ENCODE measurements at regions not wholly inside any gene's neighbourhood (a gene's known extent, or its start where the extent isn't known, plus 50 kb on each side); places are given as distances from the start of the nearest gene placed in this dataset.

DNA sequence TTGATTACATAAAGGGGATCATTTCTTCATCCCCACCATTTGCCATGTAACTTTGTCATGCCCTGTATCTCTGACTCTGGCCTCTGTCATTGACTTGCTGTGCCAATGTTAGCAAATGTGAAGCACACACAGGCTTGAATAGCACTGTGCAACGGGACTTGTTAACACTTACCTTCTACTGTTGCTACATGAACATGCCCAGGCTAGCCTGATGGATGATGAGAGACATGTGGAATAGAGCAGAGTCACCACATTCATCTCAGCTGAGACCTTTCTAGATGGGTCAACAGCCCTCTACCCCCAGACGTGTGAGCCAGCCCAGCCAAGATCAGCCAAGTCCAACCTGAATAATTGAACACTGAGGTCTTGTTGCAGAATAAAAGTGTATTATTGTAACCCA is 162.1 kb upstream of the SALL1 start:
- no peak for FAIRE-seq
- no peak for DNase-seq (ENCODE audit: insufficient read length, low spot score)
- TF ChIP-seq CTCF (IDR thresholded peaks at IDR 0.05; ENCODE audit: insufficient read depth, missing control alignments): no peak

DNA sequence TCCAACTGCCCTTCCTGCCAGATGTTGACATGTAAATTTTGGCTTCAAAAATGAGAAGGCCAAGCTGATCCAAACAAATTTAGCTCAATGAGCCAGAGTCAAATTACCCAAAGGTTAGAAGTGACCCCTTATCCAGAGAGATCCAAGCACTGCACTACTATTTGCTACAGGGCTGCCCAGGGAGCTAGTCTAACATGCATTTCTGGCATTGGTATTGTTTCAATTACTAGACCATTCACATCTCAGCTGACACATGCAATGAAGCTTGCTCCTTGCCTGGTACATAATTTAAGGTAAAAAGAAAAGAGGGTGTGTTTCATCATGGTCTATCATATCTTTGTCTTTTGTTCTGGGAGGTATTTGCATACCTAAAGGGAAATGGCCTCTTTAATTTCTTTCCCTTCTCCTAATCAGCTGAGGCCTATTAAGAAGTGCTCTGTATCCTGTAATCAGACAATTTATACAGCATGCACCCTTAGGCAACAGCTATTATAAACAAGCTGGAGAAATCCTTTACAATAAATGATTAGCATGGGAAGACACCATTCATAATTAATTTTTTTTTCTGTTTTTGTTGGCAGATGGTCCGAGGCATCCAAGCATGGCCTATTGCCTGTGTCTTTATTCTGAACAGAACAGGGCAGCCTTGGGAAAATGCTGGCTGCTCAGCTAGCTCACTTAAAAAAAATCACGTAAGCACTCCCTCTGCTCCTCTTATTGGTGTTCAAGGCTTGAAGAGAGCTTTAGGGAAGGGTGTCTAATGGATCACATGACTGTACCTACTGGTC is 161.5 kb upstream of the SALL1 start:
- DNase-seq (ENCODE audit: insufficient read length, low spot score) (no peak), FAIRE-seq (no peak)
- TF ChIP-seq CTCF (IDR thresholded peaks at IDR 0.05; ENCODE audit: insufficient read depth, missing control alignments): no peak

DNA sequence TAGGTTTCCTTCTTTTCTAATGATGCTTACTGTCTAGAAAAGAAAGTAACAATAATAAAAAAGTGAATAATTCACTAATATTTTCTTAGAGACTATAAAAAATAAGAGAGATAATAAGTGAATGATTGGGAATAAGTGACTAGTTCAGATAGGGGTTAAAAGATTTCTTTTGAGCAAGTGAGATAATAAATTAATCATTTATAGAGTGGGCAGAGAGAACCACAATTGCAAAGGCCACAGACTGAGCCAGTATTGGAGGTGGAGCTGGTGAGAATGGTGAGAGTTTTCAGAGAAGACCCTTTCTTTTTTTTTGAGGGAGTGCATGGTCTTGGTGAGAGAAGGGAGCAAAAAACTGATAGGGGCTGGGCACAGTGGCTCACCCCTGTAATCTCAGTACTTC is 159.1 kb upstream of the SALL1 start:
- FAIRE-seq (no peak), DNase-seq (ENCODE audit: insufficient read length, low spot score) (no peak)
- TF ChIP-seq CTCF (IDR thresholded peaks at IDR 0.05; ENCODE audit: insufficient read depth, missing control alignments): no peak

DNA sequence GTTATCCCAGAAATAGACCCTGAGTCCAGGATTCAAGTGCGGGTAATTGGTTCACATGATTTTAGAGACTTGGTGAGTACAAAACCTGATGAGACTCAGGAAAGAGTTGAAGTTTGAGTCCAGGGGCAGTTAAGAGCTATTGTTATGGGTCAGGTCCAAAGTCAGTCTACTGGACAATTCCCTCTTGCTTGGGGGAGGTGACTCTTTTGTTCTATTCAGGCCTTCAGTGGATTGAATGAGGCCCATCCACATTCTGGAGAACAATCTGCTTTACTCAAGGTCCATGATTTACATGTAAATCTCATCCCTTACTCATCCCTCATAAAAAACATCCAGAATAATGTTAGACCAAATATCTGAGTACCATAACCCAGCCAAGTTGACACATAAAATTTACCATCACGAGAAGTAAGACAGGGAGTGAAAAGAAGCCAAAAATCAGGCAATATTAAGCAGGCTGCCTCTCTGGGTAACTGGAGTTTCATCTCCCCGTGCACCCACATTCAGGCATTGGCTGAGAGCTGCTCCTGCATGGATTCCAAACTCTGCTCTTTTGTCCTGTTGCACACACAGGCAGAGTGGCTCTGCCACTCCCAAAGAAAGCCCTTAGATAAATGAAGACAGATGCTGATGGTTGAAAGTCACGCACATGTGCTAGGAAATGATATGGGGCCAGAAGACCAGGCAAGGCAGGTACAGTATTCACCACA is 156.0 kb upstream of the SALL1 start:
- FAIRE-seq (no peak), DNase-seq (ENCODE audit: insufficient read length, low spot score) (no peak)
- no peak for TF ChIP-seq CTCF (IDR thresholded peaks at IDR 0.05; ENCODE audit: insufficient read depth, missing control alignments)

DNA sequence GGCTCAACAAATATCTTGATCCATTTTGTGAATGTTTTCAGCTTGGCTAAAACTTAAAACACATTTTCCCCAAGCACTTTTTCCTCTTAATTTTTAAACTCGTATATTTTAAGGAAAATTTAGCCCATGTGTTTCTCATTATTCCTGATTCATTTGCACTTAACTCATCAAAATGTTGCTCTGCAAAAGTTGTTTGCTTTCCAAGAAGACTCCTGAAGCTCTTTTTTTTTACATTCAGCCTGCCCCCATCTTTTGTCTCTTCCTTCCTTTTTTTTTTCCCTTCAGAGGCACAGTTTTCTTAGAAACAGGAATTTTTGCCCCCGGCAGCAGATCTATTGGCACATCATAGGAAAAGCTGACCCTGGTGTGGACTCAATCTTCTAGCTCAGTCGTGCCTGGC is 155.0 kb upstream of the SALL1 start:
- no peak for FAIRE-seq
- no peak for DNase-seq (ENCODE audit: insufficient read length, low spot score)
- TF ChIP-seq CTCF (IDR thresholded peaks at IDR 0.05; ENCODE audit: insufficient read depth, missing control alignments): no peak

GRCh38 chr16:51305337-51305736 is 154.3 kb upstream of the SALL1 start:
- DNase-seq (ENCODE audit: insufficient read length, low spot score) (no peak), FAIRE-seq (no peak)
- no peak for TF ChIP-seq CTCF (IDR thresholded peaks at IDR 0.05; ENCODE audit: insufficient read depth, missing control alignments)

DNA sequence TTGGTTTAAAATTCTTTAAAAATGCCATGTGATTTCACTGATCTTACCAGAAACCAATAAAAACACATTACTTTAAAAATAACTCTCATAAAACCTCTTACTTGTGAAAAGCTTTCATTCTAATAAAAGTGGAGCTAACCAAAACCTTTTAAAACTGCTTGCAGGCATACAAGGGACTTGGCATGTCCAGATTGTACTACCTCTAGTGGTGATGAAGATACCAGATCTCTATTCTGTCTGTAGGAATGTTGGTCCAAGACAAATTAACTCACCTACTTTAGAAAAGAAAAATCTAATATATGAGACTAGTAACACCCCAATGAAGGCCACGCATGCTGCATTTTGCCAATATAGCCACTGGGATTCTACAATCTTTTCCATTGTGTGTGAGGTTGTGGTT is 151.0 kb upstream of the SALL1 start:
- no peak for TF ChIP-seq CTCF (IDR thresholded peaks at IDR 0.05; ENCODE audit: insufficient read depth, missing control alignments)
- no peak for FAIRE-seq
- DNase-seq (ENCODE audit: insufficient read length, low spot score): no peak
